Glutamatergic neuron (in vitro differentiated cells): ENCODE measurements at regions not wholly inside any gene's neighbourhood (a gene's known extent, or its start where the extent isn't known, plus 50 kb on each side); places are given as distances from the start of the nearest gene placed in this dataset.
"Not testable (repeated sequence)": the region's sequence is repeated elsewhere in the genome, so short reads cannot be mapped to it uniquely, and the experiment has no call there.

ENCODE experiments used
- DNase-seq: peaks from one replicate; pipeline ENCODE4 v3.0.0; 2022
- H3K27ac Mint-ChIP-seq: one replicate; pipeline ENCODE4 v1.8.0; 2020; ENCODE audit warnings: mild to moderate bottlenecking, mixed read lengths, inconsistent platforms; ENCODE audit not compliant: unreplicated experiment
- H3K27me3 Mint-ChIP-seq: one replicate; pipeline ENCODE4 v1.8.0; 2020; ENCODE audit warnings: mild to moderate bottlenecking, moderate library complexity, mixed read lengths, inconsistent platforms; ENCODE audit not compliant: unreplicated experiment
- H3K36me3 Mint-ChIP-seq: one replicate; pipeline ENCODE4 v1.8.0; 2020; ENCODE audit warnings: mild to moderate bottlenecking, mixed read lengths, inconsistent platforms; ENCODE audit not compliant: unreplicated experiment
- H3K4me1 Mint-ChIP-seq: one replicate; pipeline ENCODE4 v1.8.0; 2020; ENCODE audit warnings: mild to moderate bottlenecking, low read depth, mixed read lengths, inconsistent platforms; ENCODE audit not compliant: unreplicated experiment
- H3K4me3 Mint-ChIP-seq: one replicate; pipeline ENCODE4 v1.8.0; 2020; ENCODE audit warnings: mild to moderate bottlenecking, mixed read lengths, inconsistent platforms; ENCODE audit not compliant: unreplicated experiment
- H3K9me3 Mint-ChIP-seq: one replicate; pipeline ENCODE4 v1.8.0; 2020; ENCODE audit warnings: mild to moderate bottlenecking, moderate library complexity, mixed read lengths, inconsistent platforms; ENCODE audit not compliant: unreplicated experiment

DNA sequence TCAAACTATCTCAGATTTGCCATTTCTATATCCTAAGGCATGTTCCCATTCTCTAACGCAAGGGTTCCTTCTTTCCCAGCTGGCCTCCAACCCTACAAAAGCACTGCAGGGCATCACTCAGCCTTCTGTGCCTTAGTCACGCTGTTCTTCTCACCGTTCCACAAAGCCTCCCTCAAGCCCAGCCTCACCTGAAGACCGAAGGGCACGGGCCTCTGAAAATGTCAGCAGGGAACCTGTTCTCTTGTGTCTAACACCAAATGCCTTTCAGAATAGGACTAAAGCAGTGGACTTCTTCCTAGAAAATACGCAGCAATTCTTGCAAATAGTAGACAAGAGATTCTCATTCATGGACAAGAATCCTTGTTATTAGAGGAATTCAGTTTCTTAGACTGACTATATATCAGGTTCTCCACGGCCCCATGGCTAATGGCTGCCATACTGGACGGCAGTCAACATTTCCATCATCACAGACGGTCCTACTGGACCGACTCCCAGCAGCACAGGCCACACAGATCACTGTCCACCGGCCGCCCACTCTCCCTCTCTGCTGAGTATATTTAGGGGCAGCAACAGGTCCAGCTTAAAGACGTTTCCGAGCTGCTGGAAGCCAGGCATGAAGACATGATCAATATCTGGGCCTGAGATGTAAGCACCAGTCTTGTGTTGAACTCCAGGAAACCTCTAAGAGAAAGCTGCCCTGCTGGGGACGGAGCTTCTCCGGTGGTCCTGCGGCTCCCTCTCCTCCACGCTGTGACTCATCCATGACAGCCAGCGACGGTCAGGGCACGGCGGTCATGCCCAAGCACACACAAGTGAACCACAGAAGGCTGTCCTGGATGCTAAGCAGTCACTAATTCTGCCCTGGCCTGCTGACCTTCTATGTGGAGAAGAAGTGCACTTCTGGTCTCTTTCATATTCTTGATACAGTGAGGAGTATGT is 61.8 kb upstream of the TNK2 start:
- not testable (repeated sequence) for H3K27ac Mint-ChIP-seq, H3K4me3 Mint-ChIP-seq, H3K4me1 Mint-ChIP-seq, DNase-seq, H3K9me3 Mint-ChIP-seq, H3K27me3 Mint-ChIP-seq
- peaks cover 19% of the 10 kb centered on the region for H3K36me3 Mint-ChIP-seq

- not testable (repeated sequence) for H3K27me3 Mint-ChIP-seq, H3K4me1 Mint-ChIP-seq, H3K9me3 Mint-ChIP-seq, DNase-seq, H3K27ac Mint-ChIP-seq, H3K4me3 Mint-ChIP-seq
- H3K36me3 Mint-ChIP-seq = peaks cover 18% of the 10 kb centered on the region
Observed at GRCh38 chr3:195969341-195969740, 61.0 kb upstream of the TNK2 start.

- not testable (repeated sequence) for H3K9me3 Mint-ChIP-seq, H3K4me3 Mint-ChIP-seq, DNase-seq, H3K4me1 Mint-ChIP-seq, H3K27ac Mint-ChIP-seq, H3K27me3 Mint-ChIP-seq
- H3K36me3 Mint-ChIP-seq = peaks cover 18% of the 10 kb centered on the region
Observed at GRCh38 chr3:195968104-195968503, 59.8 kb upstream of the TNK2 start.

DNA sequence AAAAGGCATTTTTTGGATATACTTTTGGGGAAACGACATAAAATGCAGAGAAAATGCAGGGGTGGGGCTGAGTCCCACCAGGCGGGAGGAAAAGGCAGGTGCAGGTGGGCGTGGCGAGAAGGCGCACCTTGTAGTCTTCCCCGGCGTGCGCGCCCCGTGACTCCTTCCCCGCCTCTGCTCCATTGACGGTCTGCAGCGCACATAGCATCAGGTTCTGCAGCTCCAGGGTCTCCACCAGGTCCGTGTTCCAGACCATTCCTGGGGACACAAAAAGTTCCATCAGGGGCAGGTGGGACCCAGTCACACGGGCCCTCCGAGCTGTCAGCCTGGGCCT is 59.0 kb upstream of the TNK2 start:
- not testable (repeated sequence) for H3K9me3 Mint-ChIP-seq, H3K27me3 Mint-ChIP-seq, H3K27ac Mint-ChIP-seq, H3K4me1 Mint-ChIP-seq, H3K4me3 Mint-ChIP-seq, DNase-seq
- H3K36me3 Mint-ChIP-seq = peaks cover 18% of the 10 kb centered on the region

GRCh38 chr3:195966563-195967386 is 58.4 kb upstream of the TNK2 start:
- not testable (repeated sequence) for H3K4me1 Mint-ChIP-seq, DNase-seq, H3K27me3 Mint-ChIP-seq, H3K27ac Mint-ChIP-seq, H3K4me3 Mint-ChIP-seq, H3K9me3 Mint-ChIP-seq
- peaks cover 19% of the 10 kb centered on the region for H3K36me3 Mint-ChIP-seq

GRCh38 chr3:195965217-195965616 is 56.9 kb upstream of the TNK2 start:
- H3K36me3 Mint-ChIP-seq = peaks cover 23% of the 10 kb centered on the region
- H3K4me3 Mint-ChIP-seq, H3K27me3 Mint-ChIP-seq, H3K4me1 Mint-ChIP-seq, H3K9me3 Mint-ChIP-seq, DNase-seq, H3K27ac Mint-ChIP-seq: not testable (repeated sequence)

DNA sequence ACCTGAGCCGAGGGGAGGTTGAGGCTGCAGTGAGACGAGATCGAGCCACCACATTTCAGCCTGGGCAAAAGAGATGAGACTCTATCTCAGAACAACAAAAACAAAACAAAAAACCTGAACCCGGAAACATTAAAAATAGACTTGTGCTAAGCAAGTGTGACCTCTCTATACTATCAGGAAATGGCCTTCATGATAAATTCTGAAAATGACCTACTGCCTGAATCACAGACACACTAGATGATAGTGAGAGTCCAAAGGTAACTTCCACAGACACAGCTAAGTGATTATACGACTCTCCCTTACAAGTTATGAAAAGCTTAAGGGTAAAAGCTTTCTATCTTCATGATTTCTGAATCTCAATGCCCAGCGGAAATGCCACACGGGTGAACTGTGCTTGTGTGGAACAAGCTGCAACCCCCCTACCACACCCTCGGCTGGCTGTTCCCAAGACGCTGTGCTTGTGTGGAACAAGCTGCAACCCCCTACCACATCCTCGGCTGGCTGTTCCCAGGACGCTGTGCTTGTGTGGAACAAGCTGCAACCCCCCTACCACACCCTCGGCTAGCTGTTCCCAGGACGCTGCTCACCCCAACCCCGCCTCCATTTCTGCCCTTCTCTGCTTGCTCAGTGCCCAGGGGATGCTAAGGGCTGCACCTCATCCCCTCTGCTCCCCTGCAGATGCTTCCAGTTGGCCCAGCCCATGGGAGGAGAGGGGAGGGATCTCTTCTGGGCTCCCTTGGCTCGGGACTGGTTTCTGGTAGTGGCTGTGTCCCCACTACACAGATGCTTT is 56.2 kb upstream of the TNK2 start:
- peaks cover 17% of the 10 kb centered on the region for H3K36me3 Mint-ChIP-seq
- not testable (repeated sequence) for H3K4me3 Mint-ChIP-seq, H3K4me1 Mint-ChIP-seq, DNase-seq, H3K9me3 Mint-ChIP-seq, H3K27me3 Mint-ChIP-seq, H3K27ac Mint-ChIP-seq

- H3K27me3 Mint-ChIP-seq, DNase-seq, H3K9me3 Mint-ChIP-seq, H3K27ac Mint-ChIP-seq, H3K4me1 Mint-ChIP-seq, H3K4me3 Mint-ChIP-seq: not testable (repeated sequence)
- H3K36me3 Mint-ChIP-seq = peaks cover 17% of the 10 kb centered on the region
Observed at GRCh38 chr3:195962222-195962621, 53.9 kb upstream of the TNK2 start.

GRCh38 chr3:195960971-195961775 is 52.8 kb upstream of the TNK2 start:
- peaks cover 17% of the 10 kb centered on the region for H3K36me3 Mint-ChIP-seq
- not testable (repeated sequence) for H3K27me3 Mint-ChIP-seq, H3K4me3 Mint-ChIP-seq, DNase-seq, H3K27ac Mint-ChIP-seq, H3K4me1 Mint-ChIP-seq, H3K9me3 Mint-ChIP-seq

DNA sequence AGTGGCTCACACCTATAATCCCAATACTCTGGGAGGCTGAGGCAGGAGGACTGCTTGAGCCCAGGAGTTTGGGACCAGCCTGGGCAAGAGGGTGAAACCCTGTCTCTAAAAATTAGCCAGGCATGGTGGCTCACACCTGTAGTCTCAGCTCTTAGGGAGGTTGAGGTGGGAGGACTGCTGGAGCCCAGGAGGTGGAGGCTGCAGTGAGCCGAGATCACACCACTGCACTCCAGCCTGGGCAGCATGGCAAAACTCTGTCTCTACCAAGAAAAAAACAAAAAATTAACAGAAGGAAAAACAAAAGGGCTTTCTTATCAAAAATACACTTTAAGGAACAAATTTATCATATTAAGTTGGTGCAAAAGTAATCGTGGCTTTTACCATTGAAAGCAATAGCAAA is 51.8 kb upstream of the TNK2 start:
- not testable (repeated sequence) for H3K27me3 Mint-ChIP-seq, H3K4me3 Mint-ChIP-seq
- peaks cover 14% of the 10 kb centered on the region for H3K36me3 Mint-ChIP-seq

More for the DNA sequence above, 51.8 kb upstream of the TNK2 start:
- H3K27ac Mint-ChIP-seq, H3K4me1 Mint-ChIP-seq, H3K9me3 Mint-ChIP-seq, DNase-seq: not testable (repeated sequence)
